CD14-positive monocyte (primary cell): ENCODE measurements at regions not wholly inside any gene's neighbourhood (a gene's known extent, or its start where the extent isn't known, plus 50 kb on each side); places are given as distances from the start of the nearest gene placed in this dataset.
A peak's percentile ranks its signal among the peaks of the same experiment; 100 is the strongest.

Experiments used
- DNase-seq, 3 donors: peaks; one replicate each; pipeline ENCODE4 v3.0.0-alpha.2; 2011 to 2022
- H2AFZ ChIP-seq: 2 replicates; pipeline ENCODE4 v1.6.0; 2012; ENCODE audit warnings: mild to moderate bottlenecking, low read depth, low read length, inconsistent platforms; ENCODE audit not compliant: insufficient read depth, poor library complexity, severe bottlenecking
- H3K27ac ChIP-seq, 2 donors: 1 replicate in 1 of 2; 2 replicates in 1 of 2; pipeline ENCODE4 v1.5.1; 2012 to 2013; ENCODE audit warnings: low read length in 2 of 2, control low read depth in 1 of 2, inconsistent platforms in 1 of 2, low read depth in 1 of 2, mild to moderate bottlenecking in 1 of 2
- H3K27me3 ChIP-seq, 2 donors: one replicate each; pipeline versions ENCODE4 v1.6.0 to v1.6.1; 2011 to 2013; ENCODE audit warnings: low read length in 2 of 2; ENCODE audit not compliant: control insufficient read depth in 2 of 2, insufficient read depth in 2 of 2
- H3K36me3 ChIP-seq, 2 donors: replicated peaks in 1 of 2; 1 replicate in 1 of 2; 2 replicates in 1 of 2; pipeline versions ENCODE4 v1.5.1 to v1.6.1; 2012 to 2013; ENCODE audit warnings: low read length in 2 of 2, control low read depth in 1 of 2, inconsistent platforms in 1 of 2, mild to moderate bottlenecking in 1 of 2; ENCODE audit not compliant: insufficient read depth in 2 of 2, control insufficient read depth in 1 of 2
- H3K4me1 ChIP-seq, 2 donors: 1 replicate in 1 of 2; 2 replicates in 1 of 2; pipeline versions ENCODE4 v1.5.1 to v1.6.1; 2012 to 2013; ENCODE audit warnings: low read length in 2 of 2, control low read depth in 1 of 2, inconsistent platforms in 1 of 2, mild to moderate bottlenecking in 1 of 2, moderate library complexity in 1 of 2; ENCODE audit not compliant: insufficient read depth in 2 of 2, control insufficient read depth in 1 of 2
- H3K4me2 ChIP-seq: replicated peaks from 2 replicates; pipeline ENCODE3; 2012; ENCODE audit warnings: low read length, moderate library complexity, mild to moderate bottlenecking; ENCODE audit not compliant: poor library complexity, severe bottlenecking; ENCODE audit errors: extremely low read depth
- H3K4me3 ChIP-seq, 3 experiments: fragments of 200-600 bp in 1 of 3; sonication (generic) in 1 of 3; replicated peaks in 1 of 3; 1 replicate in 2 of 3; 2 replicates in 1 of 3; pipeline ENCODE4 v1.5.1; 2011 to 2013; ENCODE audit warnings: low read length in 3 of 3, mild to moderate bottlenecking in 3 of 3, control low read depth in 2 of 3, low read depth in 2 of 3, inconsistent platforms in 1 of 3, moderate library complexity in 1 of 3
- H3K79me2 ChIP-seq: 2 replicates; pipeline ENCODE4 v1.6.0; 2012; ENCODE audit warnings: mild to moderate bottlenecking, control low read depth, inconsistent platforms, low read length, moderate library complexity; ENCODE audit not compliant: insufficient read depth
- H3K9ac ChIP-seq: 2 replicates; pipeline ENCODE4 v1.6.0; 2017; ENCODE audit warnings: low read length, mild to moderate bottlenecking; ENCODE audit not compliant: insufficient read depth, poor library complexity, severe bottlenecking
- H3K9me3 ChIP-seq, 2 donors: replicated peaks in 1 of 2; 1 replicate in 1 of 2; 2 replicates in 1 of 2; pipeline versions ENCODE4 v1.5.1 to v1.6.1; 2012 to 2013; ENCODE audit warnings: low read length in 2 of 2, control low read depth in 1 of 2; ENCODE audit not compliant: control insufficient read depth in 1 of 2, insufficient read depth in 1 of 2
- H4K20me1 ChIP-seq: 2 replicates; pipeline ENCODE4 v1.6.0; 2012; ENCODE audit warnings: mild to moderate bottlenecking, low read length, control low read depth, moderate library complexity; ENCODE audit not compliant: insufficient read depth
- H3K27ac Mint-ChIP-seq, 7 donors: one replicate each; pipeline ENCODE4 v1.8.0; 2020; ENCODE audit warnings: mild to moderate bottlenecking in 7 of 7, mixed read lengths in 7 of 7, moderate library complexity in 6 of 7, inconsistent platforms in 2 of 7
- H3K27me3 Mint-ChIP-seq, 3 donors: one replicate each; pipeline ENCODE4 v1.8.0; 2021 to 2022; ENCODE audit warnings: low read depth in 3 of 3, mild to moderate bottlenecking in 3 of 3, mixed read lengths in 3 of 3, moderate library complexity in 3 of 3, inconsistent platforms in 1 of 3
- H3K36me3 Mint-ChIP-seq, 2 donors: one replicate each; pipeline ENCODE4 v1.8.0; 2020; ENCODE audit warnings: mixed read lengths in 2 of 2, inconsistent platforms in 1 of 2, mild to moderate bottlenecking in 1 of 2
- H3K4me1 Mint-ChIP-seq: one replicate; pipeline ENCODE4 v1.8.0; 2020; ENCODE audit warnings: mild to moderate bottlenecking, mixed read lengths
- H3K4me3 Mint-ChIP-seq, 2 donors: one replicate each; pipeline ENCODE4 v1.8.0; 2020; ENCODE audit warnings: mild to moderate bottlenecking in 2 of 2, mixed read lengths in 2 of 2, moderate library complexity in 1 of 2
- H3K9me3 Mint-ChIP-seq, 7 donors: one replicate each; pipeline ENCODE4 v1.8.0; 2020 to 2022; ENCODE audit warnings: mixed read lengths in 7 of 7, mild to moderate bottlenecking in 6 of 7, moderate library complexity in 6 of 7, inconsistent platforms in 2 of 7
- WGBS: methylation state at CpG from one replicate; pipeline ENCODE4 v1.1.5; 2013; ENCODE audit warnings: missing lambda C conversion rate; ENCODE audit not compliant: insufficient coverage; 5-methylcytosine and 5-hydroxymethylcytosine counted together
- intact Hi-C, 2 donors: fragments of 100-400 bp; cut with micrococcal nuclease; formaldehyde crosslinking; loops; one replicate each; pipeline versions ENCODE4 v1.15.0 to v1.15.1; 2023
- TF ChIP-seq, protein P1 (sequence below): fragments of 200-600 bp; IDR thresholded peaks from one replicate; pipeline ENCODE4 v1.8.0; 2022; ENCODE audit warnings: antibody characterized with exemption, mild to moderate bottlenecking

- Mint-ChIP-seq H3K9me3 (peaks cover 3 to 15% (median 8%) of the 10 kb centered on the region in 7 donors), H3K4me3 (no peak overlapping the region), H3K36me3 (no peaks in the 10 kb centered on the region), H3K4me1 (peaks cover 2% of the 10 kb centered on the region), H3K27me3 (peaks cover 0 to 4% (median 0%) of the 10 kb centered on the region in 3 donors), H3K27ac (peak overlapping the region in 1 of 7 donors; percentile 42)
- TF ChIP-seq, protein P1, sequence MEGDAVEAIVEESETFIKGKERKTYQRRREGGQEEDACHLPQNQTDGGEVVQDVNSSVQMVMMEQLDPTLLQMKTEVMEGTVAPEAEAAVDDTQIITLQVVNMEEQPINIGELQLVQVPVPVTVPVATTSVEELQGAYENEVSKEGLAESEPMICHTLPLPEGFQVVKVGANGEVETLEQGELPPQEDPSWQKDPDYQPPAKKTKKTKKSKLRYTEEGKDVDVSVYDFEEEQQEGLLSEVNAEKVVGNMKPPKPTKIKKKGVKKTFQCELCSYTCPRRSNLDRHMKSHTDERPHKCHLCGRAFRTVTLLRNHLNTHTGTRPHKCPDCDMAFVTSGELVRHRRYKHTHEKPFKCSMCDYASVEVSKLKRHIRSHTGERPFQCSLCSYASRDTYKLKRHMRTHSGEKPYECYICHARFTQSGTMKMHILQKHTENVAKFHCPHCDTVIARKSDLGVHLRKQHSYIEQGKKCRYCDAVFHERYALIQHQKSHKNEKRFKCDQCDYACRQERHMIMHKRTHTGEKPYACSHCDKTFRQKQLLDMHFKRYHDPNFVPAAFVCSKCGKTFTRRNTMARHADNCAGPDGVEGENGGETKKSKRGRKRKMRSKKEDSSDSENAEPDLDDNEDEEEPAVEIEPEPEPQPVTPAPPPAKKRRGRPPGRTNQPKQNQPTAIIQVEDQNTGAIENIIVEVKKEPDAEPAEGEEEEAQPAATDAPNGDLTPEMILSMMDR: no peak
- Histone ChIP-seq H3K36me3 (no peaks in the 10 kb centered on the region), H2AFZ (no peak overlapping the region), H3K9ac (no peak overlapping the region), H3K27ac (no peak overlapping the region), H4K20me1 (no peaks in the 10 kb centered on the region), H3K4me2 (no peak overlapping the region), H3K9me3 (peaks cover 0 to 3% of the 10 kb centered on the region in 2 donors), H3K4me1 (no peaks in the 10 kb centered on the region), H3K27me3 (no peaks in the 10 kb centered on the region), H3K79me2 (no peaks in the 10 kb centered on the region), H3K4me3 (no peak overlapping the region)
- no peak for DNase-seq
- intact Hi-C loops: no loop called here
- WGBS: no CpG with 5 or more reads among the region's 3 CpGs
Observed at GRCh38 chr12:90237841-90238240, 529.2 kb upstream of the ATP2B1 start.

GRCh38 chr12:90235642-90236041, 527.0 kb upstream of the ATP2B1 start:
- no peak overlapping the region for H3K27ac ChIP-seq
- H3K4me1 Mint-ChIP-seq: peaks cover 2% of the 10 kb centered on the region
- no peak overlapping the region for H3K9ac ChIP-seq
- H3K36me3 ChIP-seq: no peaks in the 10 kb centered on the region
- H3K79me2 ChIP-seq: no peaks in the 10 kb centered on the region
- H3K27me3 ChIP-seq: no peaks in the 10 kb centered on the region
- H3K4me3 Mint-ChIP-seq: no peak overlapping the region
- no peaks in the 10 kb centered on the region for H4K20me1 ChIP-seq
- H3K4me2 ChIP-seq: no peak overlapping the region
- intact Hi-C loops: no loop called here
- DNase-seq: no peak
- H3K9me3 ChIP-seq: peaks cover 0 to 3% of the 10 kb centered on the region in 2 donors
- TF ChIP-seq, protein P1: no peak
- H3K36me3 Mint-ChIP-seq: no peaks in the 10 kb centered on the region
- H3K27ac Mint-ChIP-seq: peak overlapping the region in 1 of 7 donors; percentile 9
- peaks cover 5 to 16% (median 8%) of the 10 kb centered on the region in 7 donors for H3K9me3 Mint-ChIP-seq
- no peaks in the 10 kb centered on the region for H3K4me1 ChIP-seq
- H3K4me3 ChIP-seq: no peak overlapping the region
- no peak overlapping the region for H2AFZ ChIP-seq
- H3K27me3 Mint-ChIP-seq: peaks cover 0 to 4% (median 0%) of the 10 kb centered on the region in 3 donors
- WGBS: no CpG with 5 or more reads among the region's 1 CpG
